NCI-H1105 treated with DMSO at 0.1 percent for 48 hours (cell line): ENCODE measurements at regions not wholly inside any gene's neighbourhood (a gene's known extent, or its start where the extent isn't known, plus 50 kb on each side); places are given as distances from the start of the nearest gene placed in this dataset.
"Not testable (repeated sequence)": the region's sequence is repeated elsewhere in the genome, so short reads cannot be mapped to it uniquely, and the experiment has no call there.

Experiments used
- DNase-seq: peaks from one replicate; lab custom pipeline; 2025; lab: John Stamatoyannopoulos, UW

- no peak for DNase-seq
These were observed 101.7 kb downstream of the BMS1 start for GRCh38 chr10:42883993-42884983.

- DNase-seq: no peak
These were observed 103.1 kb downstream of the BMS1 start for GRCh38 chr10:42885491-42886270.

- DNase-seq: no peak
These were observed 105.3 kb downstream of the BMS1 start for GRCh38 chr10:42887734-42888503.

GRCh38 chr10:42888504-42889095 lies 106.0 kb downstream of the BMS1 start:
- no peak for DNase-seq

- no peak for DNase-seq
These were observed 114.1 kb downstream of the BMS1 start for GRCh38 chr10:42896735-42897134.

- DNase-seq: no peak
These were observed 115.7 kb downstream of the BMS1 start for GRCh38 chr10:42898037-42898960.

GRCh38 chr10:42899036-42899435 lies 116.4 kb downstream of the BMS1 start:
- no peak for DNase-seq

GRCh38 chr10:42900346-42900745 lies 117.8 kb downstream of the BMS1 start:
- DNase-seq: not testable (repeated sequence)

- DNase-seq: no peak
These were observed 128.8 kb downstream of the BMS1 start for GRCh38 chr10:42911359-42911758.

GRCh38 chr10:42916974-42917373 lies 134.4 kb downstream of the BMS1 start:
- no peak for DNase-seq

GRCh38 chr10:42917821-42918220 lies 135.2 kb downstream of the BMS1 start:
- DNase-seq: no peak

GRCh38 chr10:42921951-42922350 lies 139.4 kb downstream of the BMS1 start:
- DNase-seq: no peak

GRCh38 chr10:42924484-42924883 lies 141.9 kb downstream of the BMS1 start:
- no peak for DNase-seq

GRCh38 chr10:42926843-42927242 lies 144.2 kb downstream of the BMS1 start:
- no peak for DNase-seq

GRCh38 chr10:42928064-42928463 lies 145.5 kb downstream of the BMS1 start:
- DNase-seq: no peak

GRCh38 chr10:42929236-42929635 lies 146.6 kb downstream of the BMS1 start:
- no peak for DNase-seq

- DNase-seq: no peak
These were observed 146.9 kb upstream of the RET start for GRCh38 chr10:42929993-42930392.

- DNase-seq: no peak
These were observed 146.2 kb upstream of the RET start for GRCh38 chr10:42930516-42931192.

GRCh38 chr10:42932116-42932515 lies 144.8 kb upstream of the RET start:
- DNase-seq: no peak
